ENCODE measurements at regions not wholly inside any gene's neighbourhood (a gene's known extent, or its start where the extent isn't known, plus 50 kb on each side); places are given as distances from the start of the nearest gene placed in this dataset.

DNA sequence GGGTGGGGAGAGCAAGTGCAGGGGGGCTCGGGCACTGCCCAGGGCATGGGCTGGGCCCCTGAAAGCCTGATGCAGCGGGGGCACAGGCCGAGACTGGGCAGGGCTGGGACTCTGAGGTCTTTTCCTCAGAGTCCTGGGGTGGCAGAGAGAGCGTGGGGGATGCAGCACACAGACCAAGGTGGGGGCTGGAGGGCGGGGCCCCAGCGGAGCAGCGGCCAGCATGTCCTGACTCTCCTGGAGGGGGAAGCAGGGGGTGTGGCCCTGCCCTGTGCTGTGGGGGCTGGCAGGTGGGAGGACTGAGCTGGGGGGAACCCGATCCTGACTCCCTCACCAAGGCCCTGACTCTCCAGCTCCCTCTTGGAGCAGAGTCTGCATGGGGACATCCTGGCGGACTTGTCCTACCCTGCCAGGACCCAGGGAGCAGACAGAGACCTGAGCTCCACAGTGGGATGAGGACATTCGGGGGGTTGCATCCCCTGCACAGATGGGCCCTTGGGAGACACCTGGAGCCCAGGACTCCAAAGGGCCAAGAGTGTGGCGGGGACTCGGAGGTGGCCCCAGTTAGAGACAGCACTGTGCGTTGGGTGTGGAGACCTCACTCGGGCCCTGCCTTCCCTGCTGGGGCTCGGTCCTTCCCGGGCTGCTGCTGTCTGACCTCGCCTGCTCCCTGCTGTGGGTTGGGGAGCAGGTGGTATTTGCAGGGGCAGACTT lies 326.1 kb downstream of the TMEM121 start:
- TF ChIP-seq, protein P1, sequence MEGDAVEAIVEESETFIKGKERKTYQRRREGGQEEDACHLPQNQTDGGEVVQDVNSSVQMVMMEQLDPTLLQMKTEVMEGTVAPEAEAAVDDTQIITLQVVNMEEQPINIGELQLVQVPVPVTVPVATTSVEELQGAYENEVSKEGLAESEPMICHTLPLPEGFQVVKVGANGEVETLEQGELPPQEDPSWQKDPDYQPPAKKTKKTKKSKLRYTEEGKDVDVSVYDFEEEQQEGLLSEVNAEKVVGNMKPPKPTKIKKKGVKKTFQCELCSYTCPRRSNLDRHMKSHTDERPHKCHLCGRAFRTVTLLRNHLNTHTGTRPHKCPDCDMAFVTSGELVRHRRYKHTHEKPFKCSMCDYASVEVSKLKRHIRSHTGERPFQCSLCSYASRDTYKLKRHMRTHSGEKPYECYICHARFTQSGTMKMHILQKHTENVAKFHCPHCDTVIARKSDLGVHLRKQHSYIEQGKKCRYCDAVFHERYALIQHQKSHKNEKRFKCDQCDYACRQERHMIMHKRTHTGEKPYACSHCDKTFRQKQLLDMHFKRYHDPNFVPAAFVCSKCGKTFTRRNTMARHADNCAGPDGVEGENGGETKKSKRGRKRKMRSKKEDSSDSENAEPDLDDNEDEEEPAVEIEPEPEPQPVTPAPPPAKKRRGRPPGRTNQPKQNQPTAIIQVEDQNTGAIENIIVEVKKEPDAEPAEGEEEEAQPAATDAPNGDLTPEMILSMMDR (IDR thresholded peaks at IDR 0.05; ENCODE audit: insufficient read depth, low read length): no peak
- DNase-seq (ENCODE audit: low read depth): no peak
- no peak overlapping the region for H3K4me3 ChIP-seq (ENCODE audit: low read depth, low read length)

DNA sequence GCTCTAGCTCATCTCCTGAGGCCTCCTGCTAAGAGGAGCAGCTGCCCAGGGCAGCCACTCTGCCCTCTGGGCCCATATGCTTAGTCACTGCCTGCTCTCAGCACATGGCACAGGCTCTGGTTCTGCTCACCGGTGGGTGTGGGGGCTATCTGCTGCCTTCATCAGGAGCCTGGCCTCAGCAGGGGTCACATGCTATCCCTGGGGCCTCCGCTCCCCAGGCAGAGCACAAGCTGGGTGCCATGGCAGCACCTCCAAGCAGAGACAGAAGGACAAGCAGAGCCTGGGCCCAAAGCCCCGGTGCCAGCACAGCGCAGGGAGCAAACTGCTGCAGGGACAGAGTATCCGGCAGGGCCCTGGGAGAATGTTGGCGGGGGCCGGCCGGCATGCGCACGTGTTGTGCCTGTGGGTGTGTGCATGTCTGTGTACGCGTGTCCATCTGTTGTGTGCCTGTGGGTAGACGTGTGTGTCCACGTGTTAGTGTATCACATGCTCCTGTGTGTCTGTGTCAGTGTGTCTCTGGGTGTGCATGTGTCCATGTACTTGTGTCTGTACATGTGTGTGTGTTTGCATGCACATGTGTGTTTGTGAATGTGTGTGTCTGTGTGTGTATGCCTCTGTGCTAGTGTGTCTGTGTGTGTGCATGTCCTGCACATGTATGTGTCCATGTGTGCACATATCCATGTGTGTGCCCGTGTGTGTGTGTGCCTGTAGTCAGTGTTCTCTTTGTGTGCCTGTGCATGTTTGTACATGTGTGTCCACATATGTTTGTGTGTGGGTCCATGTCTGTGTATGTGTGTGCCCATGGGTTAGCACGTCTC lies 326.9 kb downstream of the TMEM121 start:
- TF ChIP-seq, protein P1 (IDR thresholded peaks at IDR 0.05; ENCODE audit: insufficient read depth, low read length): no peak
- DNase-seq (ENCODE audit: low read depth): no peak
- H3K4me3 ChIP-seq (ENCODE audit: low read depth, low read length): no peak overlapping the region

DNA sequence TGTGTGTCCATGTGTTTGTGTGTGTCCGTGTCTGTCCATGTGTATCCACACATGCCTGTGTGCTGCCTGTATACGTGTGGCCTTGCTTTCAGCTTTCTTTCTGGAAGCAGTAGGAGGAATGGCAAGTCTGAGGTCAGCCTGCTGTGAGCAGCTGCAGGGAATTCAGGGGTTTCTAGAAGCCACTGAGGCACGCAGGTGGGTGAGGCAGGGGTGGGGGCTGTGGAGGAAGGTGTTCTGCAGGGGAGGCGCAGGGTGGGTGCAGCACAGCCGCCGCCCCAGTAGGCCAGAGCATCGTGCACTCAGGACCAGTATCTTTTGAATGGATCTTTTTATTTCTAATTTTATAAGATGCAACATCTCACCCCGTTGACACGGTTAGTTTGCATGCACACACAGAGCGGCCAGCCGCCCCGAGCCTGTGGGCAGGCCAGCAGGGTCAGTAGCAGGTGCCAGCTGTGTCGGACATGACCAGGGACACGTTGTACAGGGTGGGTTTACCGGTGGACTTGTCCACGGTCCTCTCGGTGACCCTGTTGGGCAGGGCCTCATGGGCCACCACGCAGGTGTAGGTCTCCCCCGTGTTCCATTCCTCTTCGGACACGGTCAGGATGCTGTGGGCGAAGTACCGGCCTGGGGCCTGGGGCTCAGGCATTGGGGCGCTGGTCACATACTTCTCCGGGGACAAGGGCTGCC lies 327.7 kb downstream of the TMEM121 start:
- TF ChIP-seq, protein P1 (IDR thresholded peaks at IDR 0.05; ENCODE audit: insufficient read depth, low read length): no peak
- no peak for DNase-seq (ENCODE audit: low read depth)

DNA sequence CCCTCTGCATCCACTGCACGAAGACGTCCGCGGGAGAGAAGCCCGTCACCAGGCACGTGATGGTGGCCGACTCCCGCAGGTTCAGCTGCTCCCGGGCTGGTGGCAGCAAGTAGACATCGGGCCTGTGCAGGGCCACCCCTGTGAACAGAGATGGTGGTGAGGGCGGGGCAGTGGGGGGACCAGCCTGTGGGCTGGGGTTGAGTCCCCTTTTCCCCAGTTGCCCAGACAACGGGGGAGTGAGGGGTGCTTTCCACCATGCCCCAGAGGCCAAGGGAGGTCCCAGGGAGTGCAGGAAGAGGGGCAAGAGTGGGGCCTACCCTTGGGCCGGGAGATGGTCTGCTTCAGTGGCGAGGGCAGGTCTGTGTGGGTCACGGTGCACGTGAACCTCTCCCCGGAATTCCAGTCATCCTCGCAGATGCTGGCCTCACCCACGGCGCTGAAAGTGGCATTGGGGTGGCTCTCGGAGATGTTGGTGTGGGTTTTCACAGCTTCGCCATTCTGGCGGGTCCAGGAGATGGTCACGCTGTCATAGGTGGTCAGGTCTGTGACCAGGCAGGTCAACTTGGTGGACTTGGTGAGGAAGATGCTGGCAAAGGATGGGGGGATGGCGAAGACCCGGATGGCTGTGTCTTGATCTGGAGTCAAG lies 328.3 kb downstream of the TMEM121 start:
- no peak overlapping the region for H3K4me3 ChIP-seq (ENCODE audit: low read depth, low read length)
- DNase-seq (ENCODE audit: low read depth): no peak
- TF ChIP-seq, protein P1 (IDR thresholded peaks at IDR 0.05; ENCODE audit: insufficient read depth, low read length): no peak

More for the DNA sequence above, 327.7 kb downstream of the TMEM121 start:
- no peak overlapping the region for H3K4me3 ChIP-seq (ENCODE audit: low read depth, low read length)

DNA sequence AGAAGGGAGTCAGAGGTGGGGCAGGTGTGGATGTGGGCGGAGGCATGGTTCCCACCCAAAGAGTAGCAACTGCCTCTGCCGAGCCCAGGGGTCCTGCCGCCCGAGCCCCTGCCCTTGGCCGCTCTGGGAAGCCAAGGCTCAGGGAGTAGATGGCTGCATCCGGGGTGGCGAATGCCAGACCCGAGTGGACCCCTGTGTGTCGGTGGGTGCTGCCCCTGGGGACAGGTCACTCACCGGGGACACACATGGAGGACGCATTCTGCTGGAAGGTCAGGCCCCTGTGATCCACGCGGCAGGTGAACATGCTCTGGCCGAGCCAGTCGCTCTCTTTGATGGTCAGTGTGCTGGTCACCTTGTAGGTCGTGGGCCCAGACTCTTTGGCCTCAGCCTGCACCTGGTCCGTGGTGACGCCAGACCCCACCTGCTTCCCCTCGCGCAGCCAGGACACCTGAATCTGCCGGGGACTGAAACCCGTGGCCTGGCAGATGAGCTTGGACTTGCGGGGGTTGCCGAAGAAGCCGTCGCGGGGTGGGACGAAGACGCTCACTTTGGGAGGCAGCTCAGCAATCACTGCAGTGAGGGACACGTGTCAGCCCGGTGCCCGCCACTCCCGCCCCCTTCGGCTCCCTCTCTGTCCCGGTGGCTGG lies 329.0 kb downstream of the TMEM121 start:
- no peak overlapping the region for H3K4me3 ChIP-seq (ENCODE audit: low read depth, low read length)
- TF ChIP-seq, protein P1 (IDR thresholded peaks at IDR 0.05; ENCODE audit: insufficient read depth, low read length): no peak
- DNase-seq (ENCODE audit: low read depth): no peak
